DOHH2 (cell line): ENCODE measurements at regions not wholly inside any gene's neighbourhood (a gene's known extent, or its start where the extent isn't known, plus 50 kb on each side); places are given as distances from the start of the nearest gene placed in this dataset.

Experiments used
- CTCF ChIP-seq: fragments of 200-600 bp; sonication (generic); IDR thresholded peaks from one replicate; pipeline ENCODE4 v1.5.1; 2014; ENCODE audit warnings: antibody characterized with exemption, mild to moderate bottlenecking, low read depth, low read length; ENCODE audit not compliant: poor library complexity, severe bottlenecking
- EZH2phosphoT487 ChIP-seq: fragments of 200-600 bp; sonication (generic); IDR thresholded peaks from 2 replicates; pipeline ENCODE4 v1.6.1; 2017; ENCODE audit warnings: borderline replicate concordance, mild to moderate bottlenecking, antibody characterized with exemption, low read length, moderate library complexity, mixed read lengths

DNA sequence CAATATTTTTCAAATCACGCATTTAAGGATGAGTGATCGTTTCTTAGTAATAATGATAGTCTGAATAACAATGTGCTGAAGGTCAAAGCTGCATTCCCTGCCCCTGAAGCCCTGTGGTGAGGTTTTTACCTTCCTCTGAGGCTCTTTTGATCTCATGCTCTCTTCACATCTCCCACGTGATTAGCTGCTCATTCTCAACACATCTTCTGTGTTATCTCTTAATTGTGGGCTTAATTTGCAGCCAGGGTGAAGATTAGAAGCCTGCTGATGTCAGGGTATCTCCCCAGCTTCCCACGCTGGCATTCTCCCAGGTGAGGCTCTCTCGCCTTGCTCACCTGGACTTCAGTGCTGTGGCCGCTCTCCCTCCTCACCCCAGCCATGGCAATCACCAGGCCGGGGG, 109.7 kb upstream of the FOXQ1 start:
- no peak for TF ChIP-seq CTCF
- no peak for TF ChIP-seq EZH2phosphoT487
